D721Med (cell line): ENCODE measurements at regions not wholly inside any gene's neighbourhood (a gene's known extent, or its start where the extent isn't known, plus 50 kb on each side); places are given as distances from the start of the nearest gene placed in this dataset.
A peak's percentile ranks its signal among the peaks of the same experiment; 100 is the strongest.
"Not testable (repeated sequence)": the region's sequence is repeated elsewhere in the genome, so short reads cannot be mapped to it uniquely, and the experiment has no call there.

ENCODE experiments used
- DNase-seq: peaks from one replicate; pipeline ENCODE4 v3.0.0; 2011; ENCODE audit warnings: low spot score; ENCODE audit not compliant: insufficient read length
- FAIRE-seq: peaks from 2 replicates; lab custom pipeline; 2011; peaks lifted over from hg19 to GRCh38; lab: Jason Lieb, UNC
- TF ChIP-seq, protein P1 (sequence below): IDR thresholded peaks from 2 replicates; pipeline ENCODE4 v1.5.1; 2012; ENCODE audit warnings: mild to moderate bottlenecking, control low read depth; ENCODE audit not compliant: insufficient read depth; ENCODE audit errors: missing control alignments

GRCh38 chr1:223920805-223921204 is 75.1 kb upstream of the TP53BP2 start:
- DNase-seq, FAIRE-seq: not testable (repeated sequence)
- TF ChIP-seq, protein P1, sequence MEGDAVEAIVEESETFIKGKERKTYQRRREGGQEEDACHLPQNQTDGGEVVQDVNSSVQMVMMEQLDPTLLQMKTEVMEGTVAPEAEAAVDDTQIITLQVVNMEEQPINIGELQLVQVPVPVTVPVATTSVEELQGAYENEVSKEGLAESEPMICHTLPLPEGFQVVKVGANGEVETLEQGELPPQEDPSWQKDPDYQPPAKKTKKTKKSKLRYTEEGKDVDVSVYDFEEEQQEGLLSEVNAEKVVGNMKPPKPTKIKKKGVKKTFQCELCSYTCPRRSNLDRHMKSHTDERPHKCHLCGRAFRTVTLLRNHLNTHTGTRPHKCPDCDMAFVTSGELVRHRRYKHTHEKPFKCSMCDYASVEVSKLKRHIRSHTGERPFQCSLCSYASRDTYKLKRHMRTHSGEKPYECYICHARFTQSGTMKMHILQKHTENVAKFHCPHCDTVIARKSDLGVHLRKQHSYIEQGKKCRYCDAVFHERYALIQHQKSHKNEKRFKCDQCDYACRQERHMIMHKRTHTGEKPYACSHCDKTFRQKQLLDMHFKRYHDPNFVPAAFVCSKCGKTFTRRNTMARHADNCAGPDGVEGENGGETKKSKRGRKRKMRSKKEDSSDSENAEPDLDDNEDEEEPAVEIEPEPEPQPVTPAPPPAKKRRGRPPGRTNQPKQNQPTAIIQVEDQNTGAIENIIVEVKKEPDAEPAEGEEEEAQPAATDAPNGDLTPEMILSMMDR = peak; percentile 25

DNA sequence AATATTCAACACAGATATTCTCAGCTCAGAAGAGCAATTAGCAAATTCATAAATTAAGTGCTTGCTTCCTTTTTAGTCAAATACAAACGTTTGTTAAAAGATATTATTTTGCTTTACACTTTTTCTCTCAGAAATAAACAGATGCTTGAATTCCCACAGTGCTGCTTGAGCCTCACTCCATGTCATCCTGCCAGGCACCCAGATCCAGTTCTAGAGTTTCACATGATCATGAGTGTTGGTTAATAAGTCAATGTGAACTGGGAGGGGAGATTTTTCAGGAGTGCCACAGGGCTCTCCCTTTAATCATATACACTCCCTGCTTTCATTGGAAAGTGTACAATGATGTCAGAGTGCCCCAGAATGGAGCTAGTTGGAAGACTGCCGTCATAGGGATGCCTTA is 69.7 kb upstream of the TP53BP2 start:
- DNase-seq, FAIRE-seq: not testable (repeated sequence)

DNA sequence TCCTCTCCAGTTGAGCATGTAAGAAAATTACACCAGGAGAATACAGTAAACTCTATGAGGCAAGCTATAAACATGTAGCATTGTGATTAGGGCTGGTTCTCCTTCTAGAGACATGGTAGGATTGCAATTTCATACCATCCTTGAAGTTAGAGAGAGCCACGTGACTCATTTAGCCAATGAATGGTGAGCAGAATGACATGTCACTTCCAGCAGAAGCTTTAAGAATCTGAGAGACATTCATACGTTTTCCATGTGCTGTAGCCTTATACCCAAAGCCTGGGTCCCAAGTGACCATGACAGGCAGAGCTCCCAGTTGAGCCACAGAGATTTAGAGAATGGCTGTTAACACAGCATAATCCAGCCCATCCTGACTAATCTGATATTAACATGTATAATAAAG is 68.0 kb upstream of the TP53BP2 start:
- FAIRE-seq, DNase-seq: not testable (repeated sequence)

- TF ChIP-seq, protein P1 = peak; percentile 30
- DNase-seq, FAIRE-seq: not testable (repeated sequence)
These were observed 62.3 kb upstream of the TP53BP2 start for GRCh38 chr1:223907943-223908587.

- DNase-seq, FAIRE-seq: not testable (repeated sequence)
These were observed 57.5 kb upstream of the TP53BP2 start for GRCh38 chr1:223903221-223903620.

DNA sequence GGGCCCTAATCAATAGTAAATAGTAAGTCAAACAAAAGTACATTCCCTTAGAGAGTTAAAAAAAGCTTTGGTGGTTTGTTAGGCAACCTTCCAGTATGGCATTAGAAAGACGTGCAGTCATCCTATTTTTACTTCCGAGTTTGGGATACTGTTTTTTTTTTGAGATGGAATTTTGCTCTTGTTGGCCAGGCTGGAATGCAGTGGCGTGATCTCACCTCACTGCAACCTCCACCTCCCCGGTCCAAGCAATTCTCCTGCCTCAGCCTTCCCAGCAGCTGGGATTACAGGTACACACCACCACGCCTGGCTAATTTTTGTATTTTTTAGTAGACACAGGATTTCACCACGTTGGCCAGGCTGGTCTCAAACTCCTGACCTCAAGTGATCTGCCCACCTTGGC is 54.0 kb upstream of the TP53BP2 start:
- DNase-seq = not testable (repeated sequence)

GRCh38 chr1:223897097-223897496 is 51.4 kb upstream of the TP53BP2 start:
- not testable (repeated sequence) for FAIRE-seq, DNase-seq

More for the DNA sequence above, 54.0 kb upstream of the TP53BP2 start:
- not testable (repeated sequence) for FAIRE-seq

DNA sequence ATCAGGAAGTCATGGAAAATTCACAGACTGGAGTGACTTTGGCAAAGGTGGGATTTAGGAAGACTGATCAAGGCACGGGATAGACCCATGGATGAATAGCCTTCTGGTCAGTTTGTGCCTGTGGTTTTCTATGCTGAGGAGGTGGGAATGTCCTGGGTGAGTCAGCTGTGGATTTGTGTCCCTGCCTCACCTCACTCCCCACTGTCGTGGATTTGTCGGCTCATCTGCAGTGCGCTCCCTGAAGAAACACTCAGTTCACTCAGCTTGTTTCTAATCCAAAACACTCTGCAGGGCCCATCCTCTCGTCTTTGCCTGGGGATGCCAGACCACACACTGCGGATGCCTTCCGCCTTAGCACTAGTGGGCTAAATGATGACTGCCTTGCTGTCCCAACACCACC is 50.2 kb upstream of the TP53BP2 start:
- FAIRE-seq, DNase-seq: not testable (repeated sequence)
